RCC 7860 (cell line): ENCODE measurements at regions not wholly inside any gene's neighbourhood (a gene's known extent, or its start where the extent isn't known, plus 50 kb on each side); places are given as distances from the start of the nearest gene placed in this dataset.
A peak's percentile ranks its signal among the peaks of the same experiment; 100 is the strongest.

Source experiments
- DNase-seq: peaks from one replicate; pipeline ENCODE4 v3.0.0-alpha.2; 2015; ENCODE audit warnings: low spot score
- FAIRE-seq: peaks from 2 replicates; lab custom pipeline; 2012; peaks lifted over from hg19 to GRCh38; lab: Jason Lieb, UNC

DNA sequence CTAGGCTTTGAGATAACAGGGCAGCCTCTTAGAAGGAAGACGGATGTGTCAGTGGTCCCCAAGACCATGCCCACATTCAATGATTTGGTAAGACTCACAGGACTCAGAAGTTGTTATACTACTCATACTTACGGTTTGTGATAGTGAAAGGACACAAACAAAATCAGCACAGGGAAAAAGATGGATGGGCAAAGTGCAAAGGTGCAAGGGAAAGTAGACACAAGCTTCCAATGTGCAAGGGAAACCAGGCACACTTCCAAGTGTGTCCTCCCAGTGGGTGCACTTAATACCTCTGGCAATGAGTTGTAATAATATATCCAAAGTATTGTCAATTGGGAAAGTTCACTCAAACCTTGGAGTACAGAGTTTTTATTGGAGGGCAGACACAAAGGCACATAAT lies 53.8 kb upstream of the VCX start:
- DNase-seq (no peak), FAIRE-seq (no peak)

DNA sequence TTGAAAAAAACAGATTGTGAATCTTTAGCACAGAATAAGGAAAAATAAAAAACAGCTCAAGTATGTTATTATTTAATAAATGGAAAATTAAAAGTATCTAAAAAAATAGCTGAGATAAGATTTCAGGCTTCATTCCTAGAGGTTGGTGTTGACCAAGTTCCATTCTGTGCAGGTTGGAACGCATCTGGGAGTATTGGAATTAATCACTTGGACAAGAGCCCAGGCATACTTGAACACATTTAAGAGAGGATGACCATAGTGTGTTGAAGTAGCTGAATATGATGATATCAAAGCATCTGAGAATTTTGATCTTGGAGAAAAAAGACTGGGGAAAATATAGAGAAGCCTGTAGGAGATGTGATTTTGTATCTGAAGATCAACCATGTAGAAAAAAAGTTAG lies 54.6 kb upstream of the VCX start:
- FAIRE-seq (no peak), DNase-seq (no peak)

GRCh38 chrX:7787714-7788113 lies 55.3 kb upstream of the VCX start:
- FAIRE-seq, result no peak
- no peak for DNase-seq

- FAIRE-seq (no peak), DNase-seq (no peak)
Observed at GRCh38 chrX:7784580-7784979, 58.4 kb upstream of the VCX start.

DNA sequence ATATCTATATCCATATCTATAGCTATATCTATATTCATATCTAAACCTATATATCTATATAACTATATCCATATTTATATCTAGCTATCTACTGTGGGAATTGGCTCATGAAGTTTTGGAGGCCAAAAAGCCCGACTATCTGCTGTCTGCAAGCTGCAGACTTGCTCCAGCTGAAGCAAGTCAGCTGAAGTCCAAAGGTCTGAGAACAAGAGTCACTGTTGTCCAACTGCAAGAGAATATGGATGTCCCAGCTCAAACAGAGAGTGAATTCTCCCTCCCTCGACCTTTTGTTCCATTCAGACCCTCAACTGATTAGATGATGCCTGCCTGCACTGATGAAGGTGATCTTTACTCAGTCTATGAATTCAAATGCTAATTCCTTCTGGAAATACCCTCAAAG lies 63.3 kb upstream of the VCX start:
- no peak for FAIRE-seq

GRCh38 chrX:7775987-7776386 lies 67.0 kb upstream of the VCX start:
- FAIRE-seq, result no peak

More for the DNA sequence above, 63.3 kb upstream of the VCX start:
- DNase-seq, result no peak

GRCh38 chrX:7771788-7772438 lies 71.1 kb upstream of the VCX start:
- no peak for DNase-seq
- no peak for FAIRE-seq

More at GRCh38 chrX:7775987-7776386, 67.0 kb upstream of the VCX start:
- no peak for DNase-seq

GRCh38 chrX:7759830-7760229 lies 83.1 kb upstream of the VCX start:
- FAIRE-seq, result no peak
- no peak for DNase-seq

GRCh38 chrX:7746856-7747255 lies 96.1 kb upstream of the VCX start:
- FAIRE-seq (no peak), DNase-seq (no peak)

DNA sequence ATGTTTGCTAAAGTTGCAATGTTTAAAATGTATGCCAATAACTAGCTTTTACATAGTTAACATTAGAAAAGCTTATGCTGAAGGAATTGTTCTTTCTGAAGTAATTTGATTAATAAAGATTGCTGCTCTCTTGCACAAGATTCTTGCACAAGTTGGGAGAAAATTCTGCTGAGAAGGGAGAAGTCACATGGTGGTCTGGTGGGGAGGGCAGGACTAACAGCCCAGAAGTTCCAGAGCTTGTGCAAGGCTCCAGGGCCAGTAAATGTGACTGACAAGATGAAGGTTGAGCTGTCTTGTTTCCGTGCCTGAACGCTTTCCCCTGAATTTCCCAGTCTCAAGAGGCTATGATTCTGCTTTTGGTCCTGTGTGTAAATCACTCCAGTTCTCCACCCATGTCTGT lies 112.9 kb upstream of the VCX start:
- FAIRE-seq (no peak), DNase-seq (no peak)

GRCh38 chrX:7720519-7720918 lies 122.5 kb upstream of the VCX start:
- DNase-seq (no peak), FAIRE-seq (no peak)

DNA sequence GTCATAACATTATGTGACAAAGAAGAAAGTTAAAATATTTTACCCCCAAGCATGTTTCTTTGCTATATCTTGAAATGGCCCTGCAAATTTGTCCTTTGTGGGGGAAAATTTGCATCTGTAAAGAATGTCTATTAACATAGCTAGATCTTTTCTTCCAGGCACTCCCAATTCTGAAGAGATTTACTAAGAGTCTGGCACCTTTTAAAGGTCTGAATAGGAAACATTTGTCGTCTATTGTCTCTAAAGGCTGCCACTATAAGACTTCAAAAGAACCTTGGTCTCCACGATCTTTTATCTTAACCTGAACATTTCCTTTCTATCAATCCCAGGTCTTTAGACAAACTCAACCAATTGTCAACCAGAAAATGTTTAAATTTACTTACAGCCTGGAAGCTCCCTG lies 128.6 kb upstream of the VCX start:
- FAIRE-seq (no peak), DNase-seq (no peak)

DNA sequence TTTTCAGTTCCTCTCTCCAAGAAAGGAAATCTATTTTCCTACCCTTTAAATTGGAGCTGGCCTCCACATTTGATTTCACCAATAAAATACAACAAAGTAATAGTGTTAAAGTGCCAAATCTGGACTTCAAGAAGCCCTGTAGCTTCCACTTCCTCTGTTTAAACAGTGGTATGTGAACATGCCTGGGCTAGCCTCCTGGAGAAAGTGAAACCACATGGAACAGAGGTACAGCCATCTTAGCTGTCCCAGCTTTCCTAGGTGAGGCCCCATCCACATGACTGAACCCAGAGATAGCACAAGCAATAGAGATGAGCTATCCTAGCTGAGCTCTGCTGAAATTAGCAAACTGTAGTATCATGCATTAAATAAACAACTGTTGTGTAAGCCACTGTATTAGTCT lies 131.8 kb upstream of the VCX start:
- FAIRE-seq, result no peak
- DNase-seq, result no peak

- DNase-seq, result no peak
- no peak for FAIRE-seq
Observed at GRCh38 chrX:7709845-7710244, 133.1 kb upstream of the VCX start.

- no peak for DNase-seq
Observed at GRCh38 chrX:7706032-7706431, 136.9 kb upstream of the VCX start.

DNA sequence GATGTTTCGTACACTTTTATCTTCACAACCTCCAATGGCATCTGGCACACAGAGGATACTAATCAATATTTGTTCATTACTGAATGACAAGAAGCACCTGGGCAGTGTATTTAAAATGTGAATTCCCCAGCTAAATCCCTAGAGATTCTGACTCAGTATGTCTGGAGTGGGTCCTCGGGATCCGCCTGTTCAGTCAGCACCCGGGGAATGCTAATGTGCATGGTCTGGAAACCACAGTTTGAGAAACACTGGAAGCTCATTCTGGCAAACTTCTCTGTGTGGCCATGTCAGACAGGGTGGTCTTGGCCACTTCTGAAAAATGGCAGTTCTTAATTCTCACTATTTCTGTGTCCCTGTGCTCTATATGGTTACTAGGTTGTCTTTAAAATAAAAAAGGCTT lies 138.8 kb upstream of the VCX start:
- no peak for DNase-seq
- no peak for FAIRE-seq

More at GRCh38 chrX:7706032-7706431, 136.9 kb upstream of the VCX start:
- FAIRE-seq, result no peak

DNA sequence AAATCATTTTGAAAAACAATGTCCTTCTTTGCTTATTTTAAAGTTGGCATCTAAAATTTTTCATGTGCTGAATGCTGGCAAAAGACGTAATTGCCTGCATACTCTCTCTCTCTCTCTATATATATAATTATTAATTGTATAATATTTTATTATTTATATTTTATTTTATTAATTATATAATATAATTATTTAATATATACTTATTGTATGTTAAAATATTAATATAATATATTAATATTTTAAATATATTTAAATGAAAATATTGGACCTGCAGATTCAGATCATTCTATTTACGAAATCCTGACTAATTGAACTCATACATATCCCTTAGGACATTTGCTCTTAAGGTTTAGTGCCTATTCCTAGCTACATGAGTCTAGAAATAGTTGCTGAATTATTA lies 144.7 kb upstream of the VCX start:
- peak; percentile 53 for FAIRE-seq
- no peak for DNase-seq

- no peak for DNase-seq
- no peak for FAIRE-seq
Observed at GRCh38 chrX:7690842-7691241, 152.1 kb upstream of the VCX start.

DNA sequence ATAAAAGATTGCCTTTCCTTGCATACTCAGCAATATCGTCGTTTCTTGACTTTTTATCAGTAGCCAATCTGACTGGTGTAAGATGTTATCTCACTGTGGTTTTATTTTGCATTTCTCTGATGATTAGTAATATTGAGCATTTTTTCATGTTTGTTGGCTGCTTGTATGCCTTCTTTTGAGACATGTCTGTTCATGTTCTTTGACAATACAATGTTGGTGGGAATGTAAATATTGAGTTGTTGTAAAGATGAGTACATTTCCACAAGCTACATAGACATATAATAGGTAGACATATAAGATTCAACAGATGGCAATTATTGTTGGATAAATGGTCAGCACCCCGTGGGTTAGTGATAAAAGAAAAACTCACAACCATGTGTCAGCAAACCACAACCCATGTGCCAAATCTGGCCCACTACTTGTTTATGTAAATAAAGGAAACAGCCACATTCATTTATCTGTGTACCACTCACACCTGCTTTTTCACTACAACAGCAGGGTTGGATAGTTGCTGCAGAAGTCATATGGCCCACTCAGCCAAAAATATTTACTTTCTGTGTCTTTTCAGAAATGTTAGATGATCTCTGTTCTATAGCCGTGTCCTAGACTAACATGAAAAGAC lies 153.1 kb upstream of the VCX start:
- FAIRE-seq (no peak), DNase-seq (no peak)

DNA sequence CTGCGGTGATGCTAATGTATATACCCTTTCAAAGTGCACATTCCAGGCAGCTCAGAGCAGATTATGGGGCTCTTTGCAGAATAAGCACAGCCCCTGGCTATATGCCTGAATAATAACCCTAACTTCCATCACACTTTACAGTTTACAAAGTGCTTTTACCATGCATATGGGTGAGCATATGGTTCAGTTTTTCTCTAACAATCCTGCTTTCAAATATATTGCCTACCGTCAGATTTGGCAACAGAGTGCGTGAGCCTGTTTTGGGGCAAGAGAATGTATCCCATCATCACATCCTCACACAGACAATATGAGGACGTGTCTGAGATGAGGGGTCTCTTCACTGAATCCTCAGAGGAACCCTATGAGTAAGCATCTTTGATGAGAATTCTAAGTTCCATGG lies 162.8 kb upstream of the VCX start:
- FAIRE-seq (no peak), DNase-seq (no peak)

DNA sequence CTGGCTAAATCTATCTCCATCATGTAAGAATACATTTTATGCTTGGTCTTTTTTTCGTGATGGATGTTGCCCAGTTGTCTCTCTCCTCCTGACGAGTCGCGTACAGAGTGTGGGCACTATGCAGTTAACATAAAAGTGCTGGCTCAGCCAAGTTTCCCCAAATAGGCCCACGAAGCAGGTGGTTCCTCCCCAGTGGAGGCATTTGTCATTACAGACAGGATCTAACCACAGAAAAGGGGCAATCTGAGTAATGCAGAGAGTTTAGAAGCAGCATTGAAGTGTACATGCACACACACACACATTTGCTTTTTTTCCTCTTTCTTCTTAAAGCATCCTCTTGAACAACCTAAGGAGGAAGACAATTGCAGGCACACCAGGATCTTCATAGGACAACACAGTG lies 188.7 kb upstream of the VCX start:
- FAIRE-seq (no peak), DNase-seq (no peak)

DNA sequence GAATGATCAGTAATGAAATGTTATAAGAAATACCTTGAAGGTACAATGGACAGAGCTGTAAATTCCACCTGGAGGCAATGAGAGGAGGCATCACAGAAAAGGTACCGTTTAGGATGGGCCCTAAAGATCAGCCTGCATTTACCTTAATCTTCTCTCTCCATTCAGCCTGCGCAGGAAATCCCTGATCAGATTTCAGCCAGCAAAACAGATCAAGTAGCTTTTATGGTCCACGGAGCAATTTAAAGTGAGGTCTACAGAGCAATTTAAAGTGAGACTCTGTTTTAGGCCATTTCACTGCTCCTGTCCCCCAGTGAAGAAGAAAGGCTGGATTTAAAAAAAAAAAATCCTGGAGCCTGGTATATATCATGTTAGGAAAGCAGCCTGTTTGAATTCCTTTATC lies 195.1 kb upstream of the VCX start:
- no peak for FAIRE-seq
- no peak for DNase-seq

DNA sequence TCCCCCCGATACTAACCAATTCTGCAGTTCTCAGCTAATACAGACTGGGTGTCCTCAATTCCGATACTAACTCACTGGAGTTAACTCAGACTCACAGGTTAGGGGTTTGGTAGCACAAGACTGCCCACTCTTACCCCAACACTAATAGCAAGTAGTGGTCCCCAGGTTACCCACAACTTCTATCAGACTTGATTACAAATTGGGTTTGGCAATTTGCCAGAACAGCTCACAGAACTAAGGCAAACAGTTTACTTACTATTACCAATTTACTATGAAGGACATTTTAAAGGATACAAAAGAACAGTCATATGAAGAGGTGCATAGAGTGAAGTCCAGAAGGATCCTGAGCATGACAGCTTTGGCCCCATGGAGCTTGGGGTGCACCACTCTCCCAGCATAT lies 201.8 kb upstream of the VCX start:
- no peak for FAIRE-seq
- DNase-seq, result no peak
